ENCODE measurements at regions not wholly inside any gene's neighbourhood (a gene's known extent, or its start where the extent isn't known, plus 50 kb on each side); places are given as distances from the start of the nearest gene placed in this dataset.

GRCh38 chr11:19555266-19555665 is 157.4 kb upstream of the NAV2 start:
- no peak overlapping the region for H3K4me3 ChIP-seq (ENCODE audit: low read length)
- no peak overlapping the region for H3K4me2 ChIP-seq (ENCODE audit: low read length)
- no peak overlapping the region for H3K27ac ChIP-seq (ENCODE audit: low read length)
- no peaks in the 10 kb centered on the region for H3K36me3 ChIP-seq (replicated peaks; ENCODE audit: low read depth, low read length)
- no peak overlapping the region for H3K9ac ChIP-seq (ENCODE audit: low read length)
- H4K20me1 ChIP-seq (ENCODE audit: insufficient read depth, low read length), result no peaks in the 10 kb centered on the region
- no peaks in the 10 kb centered on the region for H3K9me3 ChIP-seq (ENCODE audit: insufficient read depth, low read length)
- H2AFZ ChIP-seq (ENCODE audit: low read depth, low read length), result no peak overlapping the region
- peaks cover 41% of the 10 kb centered on the region for H3K27me3 ChIP-seq (ENCODE audit: low read depth, low read length)
- H3K79me2 ChIP-seq (ENCODE audit: low read length), result no peaks in the 10 kb centered on the region
- H3K4me1 ChIP-seq (ENCODE audit: low read length), result peaks cover 4% of the 10 kb centered on the region; the same call in 1 of the 2 replicates
- TF ChIP-seq CTCF (IDR thresholded peaks at IDR 0.05; ENCODE audit: low read depth, low read length) (no peak), EZH2phosphoT487 (IDR thresholded peaks at IDR 0.05; ENCODE audit: low read depth) (no peak)

- peak overlapping the region; percentile 37; the same call in 1 of the 2 replicates for H3K4me2 ChIP-seq (ENCODE audit: low read length)
- TF ChIP-seq EZH2phosphoT487 (IDR thresholded peaks at IDR 0.05; ENCODE audit: low read depth), result no peak
- TF ChIP-seq CTCF (IDR thresholded peaks at IDR 0.05; ENCODE audit: low read depth, low read length), result peak; percentile 92
- H3K79me2 ChIP-seq (ENCODE audit: low read length), result no peaks in the 10 kb centered on the region
- H3K9ac ChIP-seq (ENCODE audit: low read length), result no peak overlapping the region
- no peak overlapping the region for H2AFZ ChIP-seq (ENCODE audit: low read depth, low read length)
- no peaks in the 10 kb centered on the region for H3K9me3 ChIP-seq (ENCODE audit: insufficient read depth, low read length)
- H3K4me1 ChIP-seq (ENCODE audit: low read length), result peaks cover 4% of the 10 kb centered on the region; the same call in 1 of the 2 replicates
- no peaks in the 10 kb centered on the region for H4K20me1 ChIP-seq (ENCODE audit: insufficient read depth, low read length)
- peaks cover 43% of the 10 kb centered on the region for H3K27me3 ChIP-seq (ENCODE audit: low read depth, low read length)
- H3K4me3 ChIP-seq (ENCODE audit: low read length), result no peak overlapping the region
- H3K36me3 ChIP-seq (replicated peaks; ENCODE audit: low read depth, low read length), result no peaks in the 10 kb centered on the region
- no peak overlapping the region for H3K27ac ChIP-seq (ENCODE audit: low read length)
Measured at GRCh38 chr11:19553683-19554333, 158.8 kb upstream of the NAV2 start.

GRCh38 chr11:19552656-19553260 is 159.9 kb upstream of the NAV2 start:
- Histone ChIP-seq H3K9me3 (ENCODE audit: insufficient read depth, low read length) (no peaks in the 10 kb centered on the region), H2AFZ (ENCODE audit: low read depth, low read length) (no peak overlapping the region), H3K4me2 (ENCODE audit: low read length) (no peak overlapping the region), H4K20me1 (ENCODE audit: insufficient read depth, low read length) (no peaks in the 10 kb centered on the region), H3K36me3 (replicated peaks; ENCODE audit: low read depth, low read length) (no peaks in the 10 kb centered on the region), H3K27me3 (ENCODE audit: low read depth, low read length) (peaks cover 44% of the 10 kb centered on the region), H3K9ac (ENCODE audit: low read length) (no peak overlapping the region), H3K27ac (ENCODE audit: low read length) (no peak overlapping the region), H3K4me1 (ENCODE audit: low read length) (peaks cover 4% of the 10 kb centered on the region; the same call in 1 of the 2 replicates), H3K79me2 (ENCODE audit: low read length) (no peaks in the 10 kb centered on the region), H3K4me3 (ENCODE audit: low read length) (no peak overlapping the region)
- TF ChIP-seq EZH2phosphoT487 (IDR thresholded peaks at IDR 0.05; ENCODE audit: low read depth), result no peak
- TF ChIP-seq CTCF (IDR thresholded peaks at IDR 0.05; ENCODE audit: low read depth, low read length), result no peak

GRCh38 chr11:19552161-19552560 is 160.5 kb upstream of the NAV2 start:
- H4K20me1 ChIP-seq (ENCODE audit: insufficient read depth, low read length), result no peaks in the 10 kb centered on the region
- no peak overlapping the region for H3K4me3 ChIP-seq (ENCODE audit: low read length)
- no peaks in the 10 kb centered on the region for H3K9me3 ChIP-seq (ENCODE audit: insufficient read depth, low read length)
- peaks cover 4% of the 10 kb centered on the region; the same call in 1 of the 2 replicates for H3K4me1 ChIP-seq (ENCODE audit: low read length)
- H3K27me3 ChIP-seq (ENCODE audit: low read depth, low read length), result peaks cover 41% of the 10 kb centered on the region
- no peak overlapping the region for H2AFZ ChIP-seq (ENCODE audit: low read depth, low read length)
- no peak overlapping the region for H3K27ac ChIP-seq (ENCODE audit: low read length)
- H3K4me2 ChIP-seq (ENCODE audit: low read length), result no peak overlapping the region
- no peaks in the 10 kb centered on the region for H3K36me3 ChIP-seq (replicated peaks; ENCODE audit: low read depth, low read length)
- no peaks in the 10 kb centered on the region for H3K79me2 ChIP-seq (ENCODE audit: low read length)
- TF ChIP-seq EZH2phosphoT487 (IDR thresholded peaks at IDR 0.05; ENCODE audit: low read depth) (no peak), CTCF (IDR thresholded peaks at IDR 0.05; ENCODE audit: low read depth, low read length) (no peak)
- no peak overlapping the region for H3K9ac ChIP-seq (ENCODE audit: low read length)
